Body of pancreas (tissue), 4 donors: ENCODE measurements at regions not wholly inside any gene's neighbourhood (a gene's known extent, or its start where the extent isn't known, plus 50 kb on each side); places are given as distances from the start of the nearest gene placed in this dataset.

Experiments used
- POLR2A ChIP-seq, 3 donors: fragments of 450-650 bp; IDR thresholded peaks; one replicate each; pipeline ENCODE4 v1.6.1; 2016; ENCODE audit warnings: antibody characterized with exemption in 3 of 3, mild to moderate bottlenecking in 2 of 3
- TF ChIP-seq, protein P1 (sequence below), 7 experiments: fragments of 450-650 bp in 4 of 7; fragments of 200-600 bp in 3 of 7; sonication (generic) in 3 of 7; IDR thresholded peaks; one replicate each; pipeline ENCODE4 v1.5.1; 2016 to 2019; ENCODE audit warnings: antibody characterized with exemption in 7 of 7

DNA sequence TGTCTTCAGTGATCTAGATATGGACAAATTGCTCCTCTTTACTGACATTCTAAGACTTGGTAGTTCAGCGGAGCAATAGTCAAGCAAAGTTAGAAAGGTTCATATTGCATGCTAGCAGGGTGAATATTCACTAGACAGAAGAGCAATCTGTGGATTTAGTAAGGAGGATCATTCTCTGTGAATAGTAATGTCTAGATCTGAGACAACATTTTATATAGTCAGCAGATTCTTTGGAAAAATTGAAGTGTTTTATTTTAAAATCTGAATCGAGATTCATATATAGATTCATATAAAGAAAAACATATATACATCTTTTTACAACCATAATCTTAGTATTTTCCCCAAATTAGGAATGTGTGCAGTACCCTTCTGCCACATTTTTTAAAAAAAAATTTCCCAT, 274.5 kb upstream of the BRINP3 start:
- TF ChIP-seq, protein P1, sequence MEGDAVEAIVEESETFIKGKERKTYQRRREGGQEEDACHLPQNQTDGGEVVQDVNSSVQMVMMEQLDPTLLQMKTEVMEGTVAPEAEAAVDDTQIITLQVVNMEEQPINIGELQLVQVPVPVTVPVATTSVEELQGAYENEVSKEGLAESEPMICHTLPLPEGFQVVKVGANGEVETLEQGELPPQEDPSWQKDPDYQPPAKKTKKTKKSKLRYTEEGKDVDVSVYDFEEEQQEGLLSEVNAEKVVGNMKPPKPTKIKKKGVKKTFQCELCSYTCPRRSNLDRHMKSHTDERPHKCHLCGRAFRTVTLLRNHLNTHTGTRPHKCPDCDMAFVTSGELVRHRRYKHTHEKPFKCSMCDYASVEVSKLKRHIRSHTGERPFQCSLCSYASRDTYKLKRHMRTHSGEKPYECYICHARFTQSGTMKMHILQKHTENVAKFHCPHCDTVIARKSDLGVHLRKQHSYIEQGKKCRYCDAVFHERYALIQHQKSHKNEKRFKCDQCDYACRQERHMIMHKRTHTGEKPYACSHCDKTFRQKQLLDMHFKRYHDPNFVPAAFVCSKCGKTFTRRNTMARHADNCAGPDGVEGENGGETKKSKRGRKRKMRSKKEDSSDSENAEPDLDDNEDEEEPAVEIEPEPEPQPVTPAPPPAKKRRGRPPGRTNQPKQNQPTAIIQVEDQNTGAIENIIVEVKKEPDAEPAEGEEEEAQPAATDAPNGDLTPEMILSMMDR (IDR thresholded peaks at IDR 0.05): no peak
- no peak for TF ChIP-seq POLR2A (IDR thresholded peaks at IDR 0.05)
